ENCODE measurements at regions not wholly inside any gene's neighbourhood (a gene's known extent, or its start where the extent isn't known, plus 50 kb on each side); places are given as distances from the start of the nearest gene placed in this dataset.

DNA sequence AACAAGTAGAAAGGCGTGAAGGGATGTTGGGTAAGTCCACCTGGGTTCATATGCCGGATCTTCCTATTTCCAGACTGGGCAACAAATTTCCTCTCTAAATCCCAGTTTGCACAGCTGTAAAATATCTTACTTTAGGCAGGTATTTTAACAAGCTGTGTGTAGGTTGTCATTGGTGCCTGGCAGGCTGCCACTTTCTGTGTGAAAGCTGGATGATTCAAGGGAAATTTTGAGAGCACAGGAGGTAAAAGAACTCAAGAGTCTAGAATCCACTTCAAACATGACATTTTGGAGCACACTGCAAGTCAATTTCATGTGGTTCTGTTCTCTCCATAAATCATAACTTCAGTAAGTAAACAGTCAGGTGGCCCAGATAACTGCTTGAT, 817.4 kb upstream of the AMELY start:
- peak overlapping the region in 1 of 8 donors; percentile 75 for H3K27ac ChIP-seq
- H3K36me3 ChIP-seq: no peaks in the 10 kb centered on the region
- no peaks in the 10 kb centered on the region for H3K9me3 ChIP-seq
- TF ChIP-seq, protein P1, sequence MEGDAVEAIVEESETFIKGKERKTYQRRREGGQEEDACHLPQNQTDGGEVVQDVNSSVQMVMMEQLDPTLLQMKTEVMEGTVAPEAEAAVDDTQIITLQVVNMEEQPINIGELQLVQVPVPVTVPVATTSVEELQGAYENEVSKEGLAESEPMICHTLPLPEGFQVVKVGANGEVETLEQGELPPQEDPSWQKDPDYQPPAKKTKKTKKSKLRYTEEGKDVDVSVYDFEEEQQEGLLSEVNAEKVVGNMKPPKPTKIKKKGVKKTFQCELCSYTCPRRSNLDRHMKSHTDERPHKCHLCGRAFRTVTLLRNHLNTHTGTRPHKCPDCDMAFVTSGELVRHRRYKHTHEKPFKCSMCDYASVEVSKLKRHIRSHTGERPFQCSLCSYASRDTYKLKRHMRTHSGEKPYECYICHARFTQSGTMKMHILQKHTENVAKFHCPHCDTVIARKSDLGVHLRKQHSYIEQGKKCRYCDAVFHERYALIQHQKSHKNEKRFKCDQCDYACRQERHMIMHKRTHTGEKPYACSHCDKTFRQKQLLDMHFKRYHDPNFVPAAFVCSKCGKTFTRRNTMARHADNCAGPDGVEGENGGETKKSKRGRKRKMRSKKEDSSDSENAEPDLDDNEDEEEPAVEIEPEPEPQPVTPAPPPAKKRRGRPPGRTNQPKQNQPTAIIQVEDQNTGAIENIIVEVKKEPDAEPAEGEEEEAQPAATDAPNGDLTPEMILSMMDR (IDR thresholded peaks at IDR 0.05 in 8 of 11, conservative IDR thresholded peaks at IDR 0.05 in 3 of 11): no peak
- TF ChIP-seq POLR2A (IDR thresholded peaks at IDR 0.05) (no peak), POLR2AphosphoS5 (IDR thresholded peaks at IDR 0.05) (no peak)
- peaks cover 0 to 45% (median 5%) of the 10 kb centered on the region in 6 donors for H3K4me1 ChIP-seq
- no peaks in the 10 kb centered on the region for H3K27me3 ChIP-seq (replicated peaks in 1 of 7)
- intact Hi-C loops (cut with DNase I; ENCODE audit: low total_unique reads): no loop called here
- DNase-seq: no peak
- no peak overlapping the region for H3K4me3 ChIP-seq
- 35 to 78% (median 35%) methylated on average over 2 of the region's 2 CpGs; no CpG with 5 or more reads in 2 of the 5 donors for WGBS, 5 donors

- intact Hi-C loops (cut with DNase I; ENCODE audit: low total_unique reads): no loop called here
- no peak for DNase-seq
- H3K9me3 ChIP-seq: no peaks in the 10 kb centered on the region
Measured at GRCh38 chrY:7725791-7726460, 814.4 kb upstream of the AMELY start.

GRCh38 chrY:7723991-7724632, 812.6 kb upstream of the AMELY start:
- Histone ChIP-seq H3K27me3 (replicated peaks in 1 of 7) (no peaks in the 10 kb centered on the region), H3K9me3 (no peaks in the 10 kb centered on the region), H3K4me3 (no peak overlapping the region), H3K4me1 (peaks cover 0 to 32% (median 4%) of the 10 kb centered on the region in 6 donors), H3K27ac (peak overlapping the region in 3 of 8 donors; percentile 51 to 77 (median 64)), H3K36me3 (no peaks in the 10 kb centered on the region)
- TF ChIP-seq POLR2AphosphoS5 (IDR thresholded peaks at IDR 0.05) (no peak), POLR2A (IDR thresholded peaks at IDR 0.05) (no peak)
- TF ChIP-seq, protein P1 (IDR thresholded peaks at IDR 0.05 in 8 of 11, conservative IDR thresholded peaks at IDR 0.05 in 3 of 11): no peak
- intact Hi-C loops (cut with DNase I; ENCODE audit: low total_unique reads): no loop called here
- no peak for DNase-seq
- 0 to 27% (median 5%) methylated on average over 1 of the region's 1 CpG; no CpG with 5 or more reads in 2 of the 5 donors for WGBS, 5 donors

More at GRCh38 chrY:7725791-7726460, 814.4 kb upstream of the AMELY start:
- H3K36me3 ChIP-seq: no peaks in the 10 kb centered on the region
- no peak overlapping the region for H3K27ac ChIP-seq
- H3K4me1 ChIP-seq: peaks cover 0 to 50% (median 8%) of the 10 kb centered on the region in 6 donors
- no peak overlapping the region for H3K4me3 ChIP-seq
- 86 to 97% (median 93%) methylated on average over 3 to 4 of the region's 4 CpGs; no CpG with 5 or more reads in 2 of the 5 donors for WGBS, 5 donors
- H3K27me3 ChIP-seq (replicated peaks in 1 of 7): no peaks in the 10 kb centered on the region
- no peak for TF ChIP-seq POLR2A (IDR thresholded peaks at IDR 0.05)
- TF ChIP-seq POLR2AphosphoS5 (IDR thresholded peaks at IDR 0.05): no peak
- TF ChIP-seq, protein P1 (IDR thresholded peaks at IDR 0.05 in 8 of 11, conservative IDR thresholded peaks at IDR 0.05 in 3 of 11): no peak

- Histone ChIP-seq H3K9me3 (no peaks in the 10 kb centered on the region), H3K4me3 (no peak overlapping the region), H3K27me3 (replicated peaks in 1 of 7) (no peaks in the 10 kb centered on the region), H3K36me3 (no peaks in the 10 kb centered on the region), H3K4me1 (peaks cover 0 to 26% (median 4%) of the 10 kb centered on the region in 6 donors), H3K27ac (peak overlapping the region in 1 of 8 donors; percentile 77)
- 71 to 83% (median 80%) methylated on average over 2 of the region's 2 CpGs; no CpG with 5 or more reads in 2 of the 5 donors for WGBS, 5 donors
- TF ChIP-seq, protein P1 (IDR thresholded peaks at IDR 0.05 in 8 of 11, conservative IDR thresholded peaks at IDR 0.05 in 3 of 11): no peak
- TF ChIP-seq POLR2A (IDR thresholded peaks at IDR 0.05) (no peak), POLR2AphosphoS5 (IDR thresholded peaks at IDR 0.05) (no peak)
- intact Hi-C loops (cut with DNase I; ENCODE audit: low total_unique reads): no loop called here
- no peak for DNase-seq
Measured at GRCh38 chrY:7723127-7723526, 811.6 kb upstream of the AMELY start.
